ENCODE measurements at regions not wholly inside any gene's neighbourhood (a gene's known extent, or its start where the extent isn't known, plus 50 kb on each side); places are given as distances from the start of the nearest gene placed in this dataset.
"Not testable (repeated sequence)": the region's sequence is repeated elsewhere in the genome, so short reads cannot be mapped to it uniquely, and the experiment has no call there.

GRCh38 chr21:13893617-13894016 is 284.0 kb downstream of the POTED start:
- not testable (repeated sequence) for H3K27me3 ChIP-seq (ENCODE audit: insufficient read depth, low read length); H3K9me3 ChIP-seq (ENCODE audit: low read depth, low read length); H3K4me1 ChIP-seq (ENCODE audit: insufficient read depth, low read length); H3K4me3 ChIP-seq (ENCODE audit: low read length)

DNA sequence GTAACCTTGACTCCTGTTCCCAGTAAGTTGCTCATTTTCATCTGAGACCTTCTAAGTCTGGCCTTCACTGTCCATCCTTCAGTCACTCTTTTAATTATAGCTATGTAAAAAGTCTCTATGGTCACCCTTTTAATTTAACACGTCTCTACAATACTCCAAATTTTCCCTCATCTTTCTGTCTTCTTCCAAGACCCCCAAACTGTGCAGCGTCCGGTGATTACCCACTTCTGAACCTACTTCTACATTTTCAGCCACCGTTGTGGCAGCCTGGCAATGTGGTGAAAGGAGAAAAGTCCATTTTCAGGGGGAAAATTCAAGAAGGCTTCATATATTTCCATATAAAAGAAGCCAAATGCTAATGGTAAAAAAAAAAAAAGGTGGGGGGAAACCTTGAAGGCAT is 283.4 kb downstream of the POTED start:
- H3K4me1 ChIP-seq (ENCODE audit: insufficient read depth, low read length); H3K9me3 ChIP-seq (ENCODE audit: low read depth, low read length); H3K27me3 ChIP-seq (ENCODE audit: insufficient read depth, low read length); H3K4me3 ChIP-seq (ENCODE audit: low read length): not testable (repeated sequence)

- not testable (repeated sequence) for H3K9me3 ChIP-seq (ENCODE audit: low read depth, low read length); H3K4me1 ChIP-seq (ENCODE audit: insufficient read depth, low read length); H3K4me3 ChIP-seq (ENCODE audit: low read length); H3K27me3 ChIP-seq (ENCODE audit: insufficient read depth, low read length)
Measured at GRCh38 chr21:13892146-13892751, 282.7 kb downstream of the POTED start.

DNA sequence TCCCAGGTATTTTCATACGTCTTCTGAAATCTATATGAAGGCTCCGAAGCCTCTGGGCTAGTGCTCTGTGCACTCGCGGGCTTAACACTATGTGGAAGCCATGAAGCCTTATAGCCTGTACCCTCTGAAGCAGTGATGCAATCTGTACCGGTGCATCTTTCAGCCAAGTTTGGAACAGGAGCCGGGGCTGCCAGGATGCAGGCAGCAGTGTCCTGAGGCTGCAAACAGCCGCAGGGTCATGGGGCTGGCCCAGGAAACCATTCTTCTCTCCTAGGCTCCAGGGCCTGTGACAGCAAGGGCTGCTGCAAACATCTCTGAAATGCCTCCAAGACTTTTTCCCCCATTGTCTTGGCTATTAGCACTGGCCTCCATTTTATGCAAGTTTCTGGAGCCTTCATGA is 279.6 kb downstream of the POTED start:
- not testable (repeated sequence) for H3K4me1 ChIP-seq (ENCODE audit: insufficient read depth, low read length); H3K9me3 ChIP-seq (ENCODE audit: low read depth, low read length); H3K27me3 ChIP-seq (ENCODE audit: insufficient read depth, low read length)

DNA sequence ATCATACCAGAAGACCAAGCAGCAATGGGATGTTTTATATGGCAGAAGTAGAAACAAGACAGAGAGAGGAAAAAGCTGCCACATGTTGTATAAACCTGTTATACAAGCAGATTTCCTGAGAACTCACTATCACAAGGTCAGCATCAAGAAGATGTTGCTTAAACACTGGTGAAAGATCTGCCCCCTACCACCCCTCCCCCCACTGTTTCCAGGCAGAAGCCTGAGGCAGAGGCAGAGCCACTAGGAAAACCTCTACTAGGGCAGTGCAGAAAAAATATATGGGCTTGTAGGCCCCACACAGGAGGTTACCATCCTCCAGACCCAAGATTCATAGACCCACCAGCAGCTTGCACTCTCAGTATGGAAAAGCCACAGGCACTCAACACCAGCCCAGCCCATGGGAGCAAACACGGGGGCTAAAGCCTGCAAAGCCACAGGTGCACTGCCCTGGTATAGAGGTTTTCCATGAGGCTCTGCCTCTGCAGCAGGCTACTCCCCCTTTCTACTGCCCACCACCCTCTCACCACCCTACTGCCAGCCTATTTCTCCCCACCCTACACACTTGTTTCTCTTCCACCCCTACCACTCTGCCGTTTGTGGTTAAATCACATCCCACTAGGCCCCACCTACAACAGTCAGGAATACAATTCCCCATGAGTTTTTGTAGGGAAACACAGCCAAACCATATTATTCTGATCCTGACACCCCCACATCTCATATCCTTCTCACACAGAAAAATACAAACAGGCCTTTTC is 274.2 kb downstream of the POTED start:
- not testable (repeated sequence) for H3K4me3 ChIP-seq (ENCODE audit: low read length); H3K9me3 ChIP-seq (ENCODE audit: low read depth, low read length); H3K4me1 ChIP-seq (ENCODE audit: insufficient read depth, low read length); H3K27me3 ChIP-seq (ENCODE audit: insufficient read depth, low read length)

More for the DNA sequence above, 279.6 kb downstream of the POTED start:
- not testable (repeated sequence) for H3K4me3 ChIP-seq (ENCODE audit: low read length)

DNA sequence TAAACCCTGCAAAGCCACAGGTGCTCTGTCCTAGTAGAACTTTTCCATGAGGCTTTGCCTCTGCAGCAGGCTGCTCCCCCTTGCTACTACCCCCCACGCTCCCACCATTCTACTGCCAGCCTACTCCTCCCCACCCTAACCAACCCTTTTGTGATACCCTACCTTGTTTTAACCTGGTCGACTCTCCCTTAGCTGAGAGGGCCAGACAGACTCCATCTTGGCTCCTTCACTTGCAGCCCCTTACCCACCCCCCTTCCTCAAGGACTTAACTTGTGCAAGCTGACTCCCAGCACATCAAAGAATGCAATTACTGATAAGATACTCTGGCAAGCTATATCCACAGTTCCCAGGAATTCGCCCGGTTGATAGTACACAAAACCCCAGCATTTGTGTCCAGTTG is 267.9 kb downstream of the POTED start:
- not testable (repeated sequence) for H3K4me1 ChIP-seq (ENCODE audit: insufficient read depth, low read length); H3K4me3 ChIP-seq (ENCODE audit: low read length); H3K27me3 ChIP-seq (ENCODE audit: insufficient read depth, low read length); H3K9me3 ChIP-seq (ENCODE audit: low read depth, low read length)

GRCh38 chr21:13876999-13877398 is 267.4 kb downstream of the POTED start:
- H3K27me3 ChIP-seq (ENCODE audit: insufficient read depth, low read length); H3K4me3 ChIP-seq (ENCODE audit: low read length); H3K4me1 ChIP-seq (ENCODE audit: insufficient read depth, low read length); H3K9me3 ChIP-seq (ENCODE audit: low read depth, low read length): not testable (repeated sequence)

GRCh38 chr21:13874001-13874400 is 264.4 kb downstream of the POTED start:
- H3K27me3 ChIP-seq (ENCODE audit: insufficient read depth, low read length); H3K4me1 ChIP-seq (ENCODE audit: insufficient read depth, low read length); H3K4me3 ChIP-seq (ENCODE audit: low read length); H3K9me3 ChIP-seq (ENCODE audit: low read depth, low read length): not testable (repeated sequence)

GRCh38 chr21:13854638-13855037 is 245.1 kb downstream of the POTED start:
- Histone ChIP-seq H3K27me3 (ENCODE audit: insufficient read depth, low read length) (no peaks in the 10 kb centered on the region), H3K9me3 (ENCODE audit: low read depth, low read length) (no peaks in the 10 kb centered on the region), H3K4me3 (ENCODE audit: low read length) (no peak overlapping the region), H3K4me1 (ENCODE audit: insufficient read depth, low read length) (no peaks in the 10 kb centered on the region)

DNA sequence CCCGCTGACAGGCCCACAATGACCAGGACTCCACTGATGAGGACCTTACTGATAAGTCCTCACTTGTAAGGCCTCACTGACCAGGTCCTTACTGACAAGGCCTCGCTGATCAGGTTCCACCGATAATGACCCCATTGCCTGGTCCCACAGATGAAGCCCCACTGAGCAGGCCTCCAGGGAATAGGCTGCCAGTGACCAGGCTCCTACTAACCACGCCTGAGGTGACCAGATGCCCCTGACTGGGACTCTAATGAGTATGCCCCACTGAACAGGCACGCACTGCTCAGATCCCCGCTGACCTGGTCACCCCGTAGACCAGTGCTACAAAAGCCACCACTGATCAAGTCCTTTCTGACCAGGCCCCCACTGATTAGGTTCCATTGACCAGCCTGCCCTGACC is 241.2 kb downstream of the POTED start:
- not testable (repeated sequence) for H3K9me3 ChIP-seq (ENCODE audit: low read depth, low read length); H3K4me3 ChIP-seq (ENCODE audit: low read length); H3K27me3 ChIP-seq (ENCODE audit: insufficient read depth, low read length); H3K4me1 ChIP-seq (ENCODE audit: insufficient read depth, low read length)

- H3K27me3 ChIP-seq (ENCODE audit: insufficient read depth, low read length); H3K4me3 ChIP-seq (ENCODE audit: low read length); H3K4me1 ChIP-seq (ENCODE audit: insufficient read depth, low read length); H3K9me3 ChIP-seq (ENCODE audit: low read depth, low read length): not testable (repeated sequence)
Measured at GRCh38 chr21:13849489-13849888, 239.9 kb downstream of the POTED start.

DNA sequence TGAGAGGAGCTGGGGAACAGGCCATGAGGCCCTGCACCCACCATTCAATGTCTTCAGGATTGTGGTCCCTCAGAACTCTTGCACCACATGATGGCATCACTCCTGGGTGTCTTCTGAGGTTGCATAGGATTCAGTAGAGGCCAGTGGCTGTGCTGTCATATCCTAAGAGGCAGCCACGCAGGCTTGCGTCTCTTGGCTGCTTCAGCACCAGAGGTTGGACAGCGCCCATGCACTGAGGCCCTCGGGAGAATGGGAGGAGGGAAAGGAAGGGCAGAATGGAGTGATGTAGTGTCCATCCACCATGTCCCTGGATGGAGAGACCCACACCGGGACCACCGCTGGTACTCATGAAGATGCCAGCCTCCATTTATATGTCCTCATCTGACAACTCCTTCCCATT is 237.1 kb downstream of the POTED start:
- not testable (repeated sequence) for H3K27me3 ChIP-seq (ENCODE audit: insufficient read depth, low read length); H3K4me1 ChIP-seq (ENCODE audit: insufficient read depth, low read length); H3K9me3 ChIP-seq (ENCODE audit: low read depth, low read length); H3K4me3 ChIP-seq (ENCODE audit: low read length)

GRCh38 chr21:13844574-13844973 is 235.0 kb downstream of the POTED start:
- H3K9me3 ChIP-seq (ENCODE audit: low read depth, low read length); H3K4me1 ChIP-seq (ENCODE audit: insufficient read depth, low read length); H3K27me3 ChIP-seq (ENCODE audit: insufficient read depth, low read length); H3K4me3 ChIP-seq (ENCODE audit: low read length): not testable (repeated sequence)

DNA sequence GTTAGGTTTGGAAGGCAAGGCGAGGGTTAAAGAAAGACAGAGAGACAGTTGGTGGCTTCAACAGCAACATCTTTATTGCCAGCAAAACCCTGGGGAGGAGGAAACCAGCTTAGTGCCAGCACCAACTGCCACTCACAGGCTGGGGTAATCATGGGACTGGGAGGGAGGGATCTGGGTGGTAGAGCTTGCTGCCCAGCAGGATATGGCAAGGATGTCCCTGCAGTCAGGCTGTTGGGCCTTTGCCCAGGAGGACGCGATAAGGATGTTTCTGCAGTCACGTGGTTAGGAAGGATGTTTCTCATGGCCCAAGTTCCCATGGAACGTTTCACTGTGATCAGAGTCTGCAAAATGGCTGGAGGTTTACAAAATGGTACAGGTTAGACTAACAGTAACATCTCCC is 233.5 kb downstream of the POTED start:
- H3K4me3 ChIP-seq (ENCODE audit: low read length); H3K4me1 ChIP-seq (ENCODE audit: insufficient read depth, low read length); H3K9me3 ChIP-seq (ENCODE audit: low read depth, low read length); H3K27me3 ChIP-seq (ENCODE audit: insufficient read depth, low read length): not testable (repeated sequence)

GRCh38 chr21:13827666-13828065 is 218.1 kb downstream of the POTED start:
- H3K9me3 ChIP-seq (ENCODE audit: low read depth, low read length); H3K27me3 ChIP-seq (ENCODE audit: insufficient read depth, low read length); H3K4me3 ChIP-seq (ENCODE audit: low read length); H3K4me1 ChIP-seq (ENCODE audit: insufficient read depth, low read length): not testable (repeated sequence)

DNA sequence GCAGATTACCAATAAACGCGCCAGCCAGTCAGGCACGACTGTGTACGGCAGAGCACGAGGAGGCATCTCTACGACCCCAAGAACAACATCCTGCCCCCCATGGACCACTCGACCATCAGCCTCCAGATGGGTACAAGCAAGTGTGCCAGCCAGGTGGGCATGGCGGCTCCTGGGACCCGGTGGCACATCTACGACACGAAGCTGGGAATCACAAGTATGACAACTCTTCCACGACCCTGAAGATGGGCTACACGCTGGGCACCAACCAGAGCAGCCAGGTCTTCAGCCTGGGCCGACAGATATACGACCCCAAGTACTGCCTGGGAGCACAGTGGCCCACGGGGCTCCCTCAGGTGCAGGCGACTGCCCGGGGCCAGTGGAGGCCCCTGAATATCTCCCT is 217.6 kb downstream of the POTED start:
- Histone ChIP-seq H3K4me3 (ENCODE audit: low read length) (no peak overlapping the region), H3K4me1 (ENCODE audit: insufficient read depth, low read length) (no peaks in the 10 kb centered on the region), H3K9me3 (ENCODE audit: low read depth, low read length) (no peaks in the 10 kb centered on the region), H3K27me3 (ENCODE audit: insufficient read depth, low read length) (no peaks in the 10 kb centered on the region)

Data from mononuclear cell (primary cell).